ENCODE measurements at regions not wholly inside any gene's neighbourhood (a gene's known extent, or its start where the extent isn't known, plus 50 kb on each side); places are given as distances from the start of the nearest gene placed in this dataset.

- TF ChIP-seq CTCF (IDR thresholded peaks at IDR 0.05) = no peak
- DNase-seq = no peak
- Histone ChIP-seq H3K4me1 (no peaks in the 10 kb centered on the region), H3K36me3 (no peaks in the 10 kb centered on the region), H3K4me3 (no peak overlapping the region), H3K27me3 (no peaks in the 10 kb centered on the region), H3K27ac (no peak overlapping the region), H3K9me3 (no peaks in the 10 kb centered on the region)
- intact Hi-C loops (cut with DNase I) = no loop called here
- no peak for ATAC-seq
Measured at GRCh38 chr2:113809076-113809736, 52.8 kb upstream of the SLC35F5 start.

- H3K4me3 ChIP-seq = no peak overlapping the region
- H3K27me3 ChIP-seq = no peaks in the 10 kb centered on the region
- no peak for TF ChIP-seq CTCF (IDR thresholded peaks at IDR 0.05)
- H3K27ac ChIP-seq = no peak overlapping the region
- ATAC-seq (peak; percentile 54), DNase-seq (no peak)
- intact Hi-C loops (cut with DNase I) = no loop called here
- H3K4me1 ChIP-seq = no peaks in the 10 kb centered on the region
- no peaks in the 10 kb centered on the region for H3K9me3 ChIP-seq
- H3K36me3 ChIP-seq = no peaks in the 10 kb centered on the region
Measured at GRCh38 chr2:113807721-113808120, 51.3 kb upstream of the SLC35F5 start.

GRCh38 chr2:113806217-113806913 lies 49.9 kb upstream of the SLC35F5 start:
- ATAC-seq = no peak
- H3K4me3 ChIP-seq = no peak overlapping the region
- no peak for TF ChIP-seq CTCF (IDR thresholded peaks at IDR 0.05)
- intact Hi-C loops (cut with DNase I) = no loop called here
- H3K27ac ChIP-seq = no peak overlapping the region
- H3K4me1 ChIP-seq = no peaks in the 10 kb centered on the region
- no peak for DNase-seq
- no peaks in the 10 kb centered on the region for H3K27me3 ChIP-seq
- H3K36me3 ChIP-seq = no peaks in the 10 kb centered on the region
- no peaks in the 10 kb centered on the region for H3K9me3 ChIP-seq

Data from upper lobe of right lung (tissue), 1 donor.